ENCODE measurements at regions not wholly inside any gene's neighbourhood (a gene's known extent, or its start where the extent isn't known, plus 50 kb on each side); places are given as distances from the start of the nearest gene placed in this dataset.

GRCh38 chr5:136694258-136694657, 328.9 kb upstream of the TRPC7 start:
- Histone ChIP-seq H3K14ac (replicated peaks; ENCODE audit: low read depth, low read length) (no peak overlapping the region), H2BK20ac (ENCODE audit: low read depth, low read length) (no peak overlapping the region), H3K9me1 (ENCODE audit: insufficient read depth, low read length) (no peaks in the 10 kb centered on the region), H4K5ac (ENCODE audit: low read depth, low read length) (no peak overlapping the region), H3K9me3 (ENCODE audit: control insufficient read depth, insufficient read depth, low read length) (no peaks in the 10 kb centered on the region), H3K9ac (ENCODE audit: low read depth, low read length) (no peak overlapping the region), H3K18ac (ENCODE audit: low read depth, low read length) (no peak overlapping the region), H3K27ac (ENCODE audit: insufficient read depth, low read length) (no peak overlapping the region), H3K23ac (ENCODE audit: low read depth, low read length) (no peak overlapping the region), H3K4me2 (ENCODE audit: low read depth, low read length) (no peak overlapping the region), H2AK9ac (replicated peaks; ENCODE audit: low read depth, low read length, poor library complexity) (no peak overlapping the region), H2BK5ac (ENCODE audit: low read depth, low read length, poor library complexity, severe bottlenecking) (no peak overlapping the region), H4K91ac (ENCODE audit: insufficient read depth, low read depth, low read length) (no peak overlapping the region), H3K79me1 (ENCODE audit: low read depth in 1 of 2, low read length in 2 of 2) (no peaks in the 10 kb centered on the region), H4K8ac (ENCODE audit: low read depth in 2 of 2, low read length in 2 of 2) (no peak overlapping the region), H2AK5ac (ENCODE audit: low read depth, low read length) (no peak overlapping the region), H3K36me3 (ENCODE audit: control insufficient read depth, insufficient read depth, low read length) (no peaks in the 10 kb centered on the region), H2AFZ (replicated peaks; ENCODE audit: low read length, poor library complexity) (no peak overlapping the region), H3K4ac (ENCODE audit: low read depth, low read length) (no peak overlapping the region), H3K27me3 (ENCODE audit: control insufficient read depth, insufficient read depth, low read length) (no peaks in the 10 kb centered on the region), H3K56ac (ENCODE audit: extremely low read depth, insufficient read depth, low read length) (no peak overlapping the region), H3K4me3 (ENCODE audit: insufficient read depth, low read depth, low read length) (no peak overlapping the region), H2BK15ac (ENCODE audit: low read depth, low read length) (no peak overlapping the region), H3K4me1 (ENCODE audit: control insufficient read depth, insufficient read depth, low read length) (no peaks in the 10 kb centered on the region), H2BK120ac (ENCODE audit: low read depth, low read length) (no peak overlapping the region), H4K20me1 (ENCODE audit: insufficient read depth, low read length) (no peaks in the 10 kb centered on the region)
- intact Hi-C loops (cut with micrococcal nuclease) = no loop called here
- dilution Hi-C loops (cut with HindIII; ENCODE audit: low sequenced_read_pairs, unreplicated experiment) = no loop called here
- BruUV-seq (replicated peaks) = no TSS peak
- no CpG with 5 or more reads among the region's 4 CpGs for WGBS, 2 experiments (ENCODE audit: extremely low coverage in 2 of 2, insufficient read length in 1 of 2)
- ChIA-PET CTCF (interaction anchor here (0.5 kb wide), 1 partner anchor 40 kb away, joined by 8 read pairs; no protein-coding TSS in a partner anchor), POLR2A (ENCODE audit: unreplicated experiment) (no interaction called here)
- no peak for DNase-seq
- ATAC-seq (ENCODE audit: low read depth) = no peak
- in situ Hi-C loops (cut with MboI; ENCODE audit: low sequenced_read_pairs) = no loop called here
- no peak for TF ChIP-seq FOS (IDR thresholded peaks at IDR 0.05; ENCODE audit: low read depth, low read length)
- no peak for TF ChIP-seq MAZ (IDR thresholded peaks at IDR 0.05; ENCODE audit: borderline replicate concordance, low read depth, low read length)
- TF ChIP-seq CEBPB (IDR thresholded peaks at IDR 0.05; ENCODE audit: low read depth, low read length) = no peak
- TF ChIP-seq SMC3 (IDR thresholded peaks at IDR 0.05; ENCODE audit: low read depth, low read length) = no peak
- TF ChIP-seq RAD21 (IDR thresholded peaks at IDR 0.05; ENCODE audit: low read length) = no peak
- TF ChIP-seq MXI1 (IDR thresholded peaks at IDR 0.05; ENCODE audit: borderline replicate concordance, low read depth, low read length) = no peak
- no peak for TF ChIP-seq RFX5 (IDR thresholded peaks at IDR 0.05; ENCODE audit: low read depth, low read length)
- TF ChIP-seq CHD1 (IDR thresholded peaks at IDR 0.05; ENCODE audit: low read depth, low read length) = no peak
- no peak for TF ChIP-seq MAFK (IDR thresholded peaks at IDR 0.05; ENCODE audit: low read depth, low read length)

Data from IMR-90 (cell line).